HG03460 (cell line): ENCODE measurements at regions not wholly inside any gene's neighbourhood (a gene's known extent, or its start where the extent isn't known, plus 50 kb on each side); places are given as distances from the start of the nearest gene placed in this dataset.
"Not testable (repeated sequence)": the region's sequence is repeated elsewhere in the genome, so short reads cannot be mapped to it uniquely, and the experiment has no call there.

Source experiments
- ATAC-seq: cut with Tn5 transposase; IDR thresholded peaks from one replicate; pipeline ENCODE4 v1.9.1; 2021; ENCODE audit not compliant: unreplicated experiment

DNA sequence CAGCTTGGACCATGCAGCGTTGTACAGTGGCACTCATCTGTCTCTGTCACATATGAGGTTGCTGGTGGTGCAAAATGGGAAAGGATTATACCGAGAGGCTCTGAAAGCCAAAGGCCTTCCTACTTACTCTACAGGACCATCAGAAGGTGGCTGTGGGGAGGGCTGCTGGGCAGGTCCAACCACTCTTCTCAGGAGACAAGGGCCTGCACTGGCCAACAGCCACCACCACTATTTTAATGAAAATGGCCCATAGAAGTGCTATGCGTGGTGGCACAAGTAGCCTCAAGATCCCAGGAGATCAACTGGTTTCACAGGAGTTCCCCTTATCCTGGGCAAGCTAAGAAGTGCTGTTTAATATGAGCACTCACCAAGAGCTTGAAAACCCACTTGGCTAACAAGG is 52.3 kb downstream of the MRPL57 start:
- ATAC-seq, result no peak

DNA sequence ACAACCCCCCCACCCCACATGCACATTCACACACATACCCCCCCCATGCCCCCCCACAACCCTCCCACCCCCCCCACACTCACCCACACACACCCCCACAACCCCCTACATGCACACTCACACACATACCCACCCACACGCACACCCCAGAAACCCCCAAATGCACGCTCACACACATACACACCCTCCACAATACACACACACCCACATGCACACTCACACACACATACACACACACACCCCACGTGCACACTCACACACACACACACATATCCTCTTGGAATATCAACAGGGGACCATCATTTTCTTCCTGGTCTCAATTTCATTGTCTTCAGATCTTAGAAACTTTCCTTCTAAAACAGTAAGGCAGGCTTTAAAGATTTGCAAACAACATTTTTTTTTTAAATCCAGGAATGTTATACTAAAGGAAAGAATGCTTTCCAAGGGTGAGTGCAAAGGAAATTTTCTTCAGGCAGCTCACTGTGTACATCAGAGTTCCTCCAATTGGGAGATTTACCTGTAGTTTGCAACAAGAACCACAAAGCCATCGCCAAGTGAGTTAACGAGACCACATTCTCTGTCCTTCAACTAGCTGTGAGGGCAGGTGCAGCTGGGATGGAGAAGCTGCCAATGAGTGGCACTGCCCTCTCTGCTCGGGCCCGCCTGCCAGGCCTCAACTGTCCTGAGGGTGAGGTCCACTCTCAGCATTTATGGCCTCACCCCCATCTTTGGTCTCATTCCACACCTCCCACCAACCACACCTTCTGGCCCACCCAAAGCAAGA is 53.0 kb downstream of the MRPL57 start:
- no peak for ATAC-seq

DNA sequence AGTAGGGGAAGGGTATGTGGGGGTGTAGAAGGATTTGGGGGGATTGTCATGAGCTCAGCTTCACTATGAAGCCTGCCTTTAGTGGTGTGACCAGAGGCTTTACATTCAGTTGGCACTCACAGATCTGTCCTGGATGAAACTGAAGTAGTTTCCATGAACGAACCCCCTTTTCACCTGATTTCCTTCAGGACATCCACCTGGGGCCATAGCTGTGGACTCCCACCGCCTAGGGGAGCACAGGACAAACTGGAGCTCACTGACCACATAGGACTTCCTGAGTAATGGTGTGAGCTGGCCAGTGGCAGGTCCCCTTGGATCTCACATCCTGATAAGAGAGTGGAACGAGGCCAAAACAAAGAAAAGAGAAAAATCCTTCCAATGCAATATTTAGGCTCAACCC is 54.1 kb downstream of the MRPL57 start:
- no peak for ATAC-seq

- no peak for ATAC-seq
Observed at GRCh38 chr13:21231426-21231940, 55.0 kb downstream of the MRPL57 start.

DNA sequence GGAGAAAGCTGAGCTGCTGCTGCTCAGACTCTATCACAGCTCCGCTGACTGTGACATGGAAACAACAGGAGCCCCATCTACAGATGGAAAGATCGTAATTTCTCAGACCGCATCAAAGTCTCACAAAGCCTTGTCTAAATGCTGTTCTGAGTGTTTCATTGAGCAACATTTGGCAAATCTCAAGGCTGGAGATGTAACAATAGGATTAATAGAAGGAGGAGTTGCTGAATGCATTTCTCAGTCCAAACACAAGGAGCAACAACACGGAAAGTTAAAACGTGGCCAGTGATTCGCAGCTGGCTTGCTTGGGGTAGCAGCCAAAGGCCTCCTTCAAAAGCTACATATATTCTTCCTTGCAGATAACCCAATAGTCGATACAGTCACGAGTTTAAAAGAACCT is 55.7 kb downstream of the MRPL57 start:
- no peak for ATAC-seq

GRCh38 chr13:21232599-21232998 is 56.1 kb downstream of the MRPL57 start:
- ATAC-seq, result no peak

DNA sequence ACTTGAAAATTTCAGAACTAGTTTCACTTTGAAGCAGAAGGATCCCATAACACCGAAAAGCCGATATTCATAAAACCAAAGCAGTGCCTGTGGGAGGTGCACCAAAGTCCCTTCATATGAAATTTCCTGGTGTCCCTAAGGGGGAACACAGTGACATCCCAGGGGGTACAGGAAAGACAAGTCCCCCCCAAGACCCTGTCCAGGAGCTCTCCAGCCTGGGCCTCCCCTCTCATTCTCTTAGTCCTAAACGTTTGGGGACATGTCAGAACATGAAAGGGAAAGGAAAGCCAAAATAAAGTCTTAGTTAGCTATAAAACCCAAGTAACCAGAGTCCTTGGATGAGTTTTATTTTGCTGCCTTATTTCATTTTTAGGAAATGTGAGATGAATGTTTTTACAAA is 56.6 kb downstream of the MRPL57 start:
- ATAC-seq, result no peak

DNA sequence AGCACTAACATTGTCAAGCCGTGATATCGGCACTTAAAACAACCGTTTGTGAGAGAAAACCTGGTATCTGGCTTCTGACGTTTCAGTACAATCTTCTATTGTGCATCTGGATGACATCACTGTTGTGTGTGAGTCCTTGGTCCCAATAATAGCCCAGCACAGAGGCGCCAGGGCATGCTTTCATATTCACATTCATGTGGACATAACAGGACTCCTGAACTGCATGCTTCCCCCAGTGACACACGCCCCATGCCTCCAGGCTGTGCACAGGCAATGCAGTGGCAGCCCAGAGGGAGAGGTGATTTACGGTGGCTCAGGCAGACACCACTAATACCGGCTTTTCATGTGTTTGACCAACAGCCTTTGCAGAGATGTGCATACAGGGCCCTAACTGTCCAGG is 58.1 kb downstream of the MRPL57 start:
- no peak for ATAC-seq

DNA sequence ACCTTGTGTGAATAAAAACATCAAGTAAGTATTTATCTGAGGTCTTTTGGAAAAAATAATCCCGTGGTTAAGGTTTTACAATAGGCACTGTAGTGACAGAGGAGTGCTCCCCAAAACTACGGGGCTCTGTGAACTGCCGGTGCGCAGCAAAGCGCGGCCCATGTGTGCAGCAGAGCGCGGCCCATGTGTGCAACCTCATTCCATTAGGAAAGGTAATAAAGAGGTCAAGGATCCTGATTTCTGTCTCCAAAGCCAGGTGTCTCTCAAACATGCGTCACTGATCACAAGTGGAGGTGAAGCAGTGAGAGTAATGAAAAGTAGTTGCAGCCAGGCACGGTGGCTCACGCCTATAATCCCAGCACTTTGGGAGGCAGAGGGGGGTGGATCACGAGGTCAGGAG is 58.7 kb downstream of the MRPL57 start:
- no peak for ATAC-seq

DNA sequence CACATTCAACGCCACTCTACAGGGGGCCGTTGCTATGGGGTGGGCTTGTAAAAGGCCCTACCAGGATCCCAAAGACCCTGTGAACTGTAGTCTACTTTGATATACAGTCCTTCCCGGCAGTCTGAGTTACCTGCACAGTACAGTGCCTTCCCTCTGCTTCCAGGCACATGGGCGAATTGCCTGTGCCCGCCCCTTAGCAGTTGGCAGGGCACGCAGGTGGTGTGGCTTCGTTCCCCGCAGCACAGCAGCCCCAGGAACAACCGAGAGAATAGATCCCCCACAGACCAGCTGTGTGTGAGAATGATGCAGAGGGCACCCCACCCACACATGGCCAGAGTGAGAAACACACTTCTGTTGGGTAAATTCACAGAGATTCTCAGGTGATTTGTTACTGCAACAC is 60.6 kb downstream of the MRPL57 start:
- no peak for ATAC-seq

- ATAC-seq, result no peak
Observed at GRCh38 chr13:21238267-21238666, 61.8 kb downstream of the MRPL57 start.

GRCh38 chr13:21240586-21240985 is 64.1 kb downstream of the MRPL57 start:
- no peak for ATAC-seq

DNA sequence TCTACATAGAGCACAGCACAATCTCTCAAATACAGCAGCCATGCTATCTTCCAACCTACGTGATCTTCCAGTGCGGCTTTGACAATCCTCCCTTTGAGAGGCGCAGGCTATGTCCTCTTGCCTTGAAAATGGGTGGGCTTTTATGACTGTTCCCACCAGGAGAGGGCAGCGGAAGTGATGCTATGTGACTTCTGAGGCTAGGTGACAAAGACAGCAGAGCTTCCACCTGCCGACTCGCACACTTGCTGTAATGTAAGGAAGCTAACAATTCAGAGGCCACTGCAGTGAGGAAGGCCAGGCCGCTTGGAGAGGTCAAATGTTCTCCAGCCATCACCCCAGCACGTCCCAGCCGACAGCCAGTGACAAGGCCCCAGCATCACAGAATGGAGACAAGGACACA is 65.8 kb downstream of the MRPL57 start:
- ATAC-seq, result no peak

DNA sequence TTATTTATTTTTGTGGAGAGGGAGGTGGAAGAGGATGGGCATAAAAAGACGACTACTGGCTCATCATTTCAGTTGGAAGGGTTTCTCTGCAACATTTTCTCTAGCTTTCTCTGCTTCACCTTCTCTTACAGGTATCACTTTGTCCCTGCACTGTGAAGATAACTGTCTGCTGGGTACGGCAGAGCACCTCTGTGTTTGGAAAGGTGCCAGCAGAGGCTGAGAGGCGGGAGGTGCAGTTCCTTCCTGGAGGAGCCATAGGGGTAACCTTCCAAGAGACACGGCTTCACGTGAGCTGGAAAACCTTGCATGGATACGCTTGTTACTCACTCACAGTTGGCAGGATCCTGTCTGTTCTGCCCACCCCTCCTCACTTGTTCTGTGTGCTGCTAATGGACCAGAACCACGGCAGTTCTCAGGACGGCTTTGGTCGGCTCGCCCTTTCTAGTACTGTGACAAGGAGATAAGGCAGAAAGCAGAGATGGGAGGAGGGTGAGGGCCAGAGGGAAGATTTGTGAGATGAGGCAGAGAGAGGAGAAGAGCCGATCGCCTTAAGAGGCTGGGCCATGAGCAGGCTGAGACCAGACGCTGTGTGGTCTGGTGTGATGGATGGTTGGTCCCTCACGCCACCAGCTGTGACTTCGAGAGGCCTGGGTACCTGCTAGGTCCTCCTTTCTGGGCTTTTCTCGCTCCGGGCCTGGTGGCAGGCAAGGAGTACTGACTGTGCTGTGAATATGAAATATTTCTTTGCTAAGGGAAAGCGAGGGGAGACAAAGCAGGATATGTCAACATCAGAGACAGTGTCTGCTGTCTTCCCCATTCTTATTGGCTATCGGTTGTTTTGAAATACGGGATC is 66.8 kb downstream of the MRPL57 start:
- no peak for ATAC-seq

- ATAC-seq, result not testable (repeated sequence)
Observed at GRCh38 chr13:21243898-21244184, 67.4 kb downstream of the MRPL57 start.

- no peak for ATAC-seq
Observed at GRCh38 chr13:21246761-21247452, 70.4 kb downstream of the MRPL57 start.

DNA sequence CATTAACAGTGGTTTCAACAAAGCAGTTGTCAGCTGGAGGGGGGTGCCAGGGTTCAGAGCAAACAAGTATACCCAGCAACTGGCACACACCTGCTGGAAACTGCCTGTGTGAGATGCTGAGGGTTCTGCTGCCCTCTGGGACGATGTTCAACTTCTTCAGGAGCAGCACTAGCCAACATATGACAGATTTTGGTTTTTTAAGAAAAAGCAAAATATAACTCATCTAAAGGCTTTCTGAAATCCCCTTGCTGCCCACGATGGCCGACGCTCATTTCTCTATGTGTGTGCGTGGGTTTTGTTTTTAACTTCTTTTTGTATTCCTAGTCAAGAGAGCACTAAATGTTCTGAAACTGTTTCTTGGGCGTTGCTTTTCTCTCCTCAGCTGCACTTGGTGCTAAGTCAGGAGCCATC is 79.9 kb downstream of the MRPL57 start:
- ATAC-seq, result no peak

DNA sequence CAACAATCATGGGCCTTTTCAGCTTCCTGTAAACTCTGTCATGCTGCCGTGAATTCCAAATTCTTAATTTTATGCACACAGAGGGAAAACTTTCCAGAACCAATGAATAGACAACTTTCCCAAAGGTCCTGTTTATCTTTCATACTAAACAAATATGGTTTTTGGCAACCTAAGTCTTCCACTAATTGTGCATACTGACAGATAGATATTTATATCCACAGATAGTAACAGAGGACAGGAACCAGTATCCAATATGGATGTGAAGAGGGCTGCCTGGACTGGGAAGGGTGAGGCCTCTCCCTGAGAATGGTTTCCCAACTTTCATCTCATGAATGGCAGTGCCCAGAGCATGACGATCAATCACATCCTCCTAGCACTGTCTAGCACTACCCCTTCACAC is 80.4 kb downstream of the MRPL57 start:
- no peak for ATAC-seq

GRCh38 chr13:21259571-21260455 is 83.4 kb downstream of the MRPL57 start:
- no peak for ATAC-seq

GRCh38 chr13:21260561-21261290 is 84.3 kb downstream of the MRPL57 start:
- not testable (repeated sequence) for ATAC-seq
